ENCODE measurements at regions not wholly inside any gene's neighbourhood (a gene's known extent, or its start where the extent isn't known, plus 50 kb on each side); places are given as distances from the start of the nearest gene placed in this dataset.

- no peak for DNase-seq
- Histone ChIP-seq H3K9me3 (ENCODE audit: control insufficient read depth in 1 of 2, low read length in 2 of 2) (no peaks in the 10 kb centered on the region), H3K36me3 (ENCODE audit: insufficient read depth, low read length) (no peaks in the 10 kb centered on the region), H3K27ac (ENCODE audit: low read depth, low read length) (no peak overlapping the region), H3K4me3 (ENCODE audit: low read length in 2 of 2) (no peak overlapping the region), H3K4me1 (ENCODE audit: insufficient read depth, low read length) (no peaks in the 10 kb centered on the region), H3K27me3 (ENCODE audit: insufficient read depth, low read length) (no peaks in the 10 kb centered on the region)
- ChIA-PET CTCF (ENCODE audit: partially characterized antibody) (no interaction called here), POLR2A (ENCODE audit: partially characterized antibody) (no interaction called here)
- H3K4me3 Mint-ChIP-seq: no peak overlapping the region
- peaks cover 0 to 2% (median 0%) of the 10 kb centered on the region in 8 donors for H3K9me3 Mint-ChIP-seq
- H3K27me3 Mint-ChIP-seq: peaks cover 0 to 2% of the 10 kb centered on the region in 2 donors
- no peak overlapping the region for H3K27ac Mint-ChIP-seq
- no peaks in the 10 kb centered on the region for H3K4me1 Mint-ChIP-seq
- H3K36me3 Mint-ChIP-seq: no peaks in the 10 kb centered on the region
- intact Hi-C loops (cut with micrococcal nuclease): no loop called here
These were observed 151.2 kb upstream of the TLL1 start for GRCh38 chr4:165721815-165722214.

- peaks cover 0 to 2% (median 0%) of the 10 kb centered on the region in 8 donors for H3K9me3 Mint-ChIP-seq
- intact Hi-C loops (cut with micrococcal nuclease): no loop called here
- ChIA-PET CTCF (ENCODE audit: partially characterized antibody) (interaction anchor here (0.5 kb wide), 1 partner anchor 243 kb away, joined by 3 read pairs; no protein-coding TSS in a partner anchor), POLR2A (ENCODE audit: partially characterized antibody) (no interaction called here)
- H3K27ac Mint-ChIP-seq: no peak overlapping the region
- H3K4me1 ChIP-seq (ENCODE audit: insufficient read depth, low read length): no peaks in the 10 kb centered on the region
- no peak overlapping the region for H3K27ac ChIP-seq (ENCODE audit: low read depth, low read length)
- H3K9me3 ChIP-seq (ENCODE audit: control insufficient read depth in 1 of 2, low read length in 2 of 2): no peaks in the 10 kb centered on the region
- DNase-seq: no peak
- no peaks in the 10 kb centered on the region for H3K27me3 ChIP-seq (ENCODE audit: insufficient read depth, low read length)
- H3K4me3 Mint-ChIP-seq: no peak overlapping the region
- H3K36me3 ChIP-seq (ENCODE audit: insufficient read depth, low read length): no peaks in the 10 kb centered on the region
- H3K36me3 Mint-ChIP-seq: no peaks in the 10 kb centered on the region
- peaks cover 0 to 2% of the 10 kb centered on the region in 2 donors for H3K27me3 Mint-ChIP-seq
- H3K4me1 Mint-ChIP-seq: no peaks in the 10 kb centered on the region
- H3K4me3 ChIP-seq (ENCODE audit: low read length in 2 of 2): no peak overlapping the region
These were observed 149.8 kb upstream of the TLL1 start for GRCh38 chr4:165723051-165723795.

- Mint-ChIP-seq H3K27ac (no peak overlapping the region), H3K4me3 (no peak overlapping the region), H3K9me3 (peaks cover 0 to 2% (median 0%) of the 10 kb centered on the region in 8 donors), H3K36me3 (no peaks in the 10 kb centered on the region), H3K27me3 (peaks cover 0 to 2% of the 10 kb centered on the region in 2 donors), H3K4me1 (no peaks in the 10 kb centered on the region)
- Histone ChIP-seq H3K9me3 (ENCODE audit: control insufficient read depth in 1 of 2, low read length in 2 of 2) (no peaks in the 10 kb centered on the region), H3K4me1 (ENCODE audit: insufficient read depth, low read length) (no peaks in the 10 kb centered on the region), H3K27me3 (ENCODE audit: insufficient read depth, low read length) (no peaks in the 10 kb centered on the region), H3K4me3 (ENCODE audit: low read length in 2 of 2) (no peak overlapping the region), H3K27ac (ENCODE audit: low read depth, low read length) (no peak overlapping the region), H3K36me3 (ENCODE audit: insufficient read depth, low read length) (no peaks in the 10 kb centered on the region)
- DNase-seq: no peak
- ChIA-PET CTCF (ENCODE audit: partially characterized antibody) (no interaction called here), POLR2A (ENCODE audit: partially characterized antibody) (no interaction called here)
- intact Hi-C loops (cut with micrococcal nuclease): no loop called here
These were observed 148.3 kb upstream of the TLL1 start for GRCh38 chr4:165724786-165725185.

- no peaks in the 10 kb centered on the region for H3K36me3 ChIP-seq (ENCODE audit: insufficient read depth, low read length)
- POLR2A ChIA-PET (ENCODE audit: partially characterized antibody): no interaction called here
- DNase-seq: no peak
- H3K4me3 ChIP-seq (ENCODE audit: low read length in 2 of 2): no peak overlapping the region
- Mint-ChIP-seq H3K27me3 (peaks cover 0 to 2% of the 10 kb centered on the region in 2 donors), H3K36me3 (no peaks in the 10 kb centered on the region), H3K27ac (no peak overlapping the region), H3K4me3 (no peak overlapping the region), H3K9me3 (peaks cover 0 to 2% (median 0%) of the 10 kb centered on the region in 8 donors), H3K4me1 (no peaks in the 10 kb centered on the region)
- no peak overlapping the region for H3K27ac ChIP-seq (ENCODE audit: low read depth, low read length)
- intact Hi-C loops (cut with micrococcal nuclease): no loop called here
- no peaks in the 10 kb centered on the region for H3K4me1 ChIP-seq (ENCODE audit: insufficient read depth, low read length)
- CTCF ChIA-PET (ENCODE audit: partially characterized antibody): no interaction called here
- H3K9me3 ChIP-seq (ENCODE audit: control insufficient read depth in 1 of 2, low read length in 2 of 2): no peaks in the 10 kb centered on the region
- H3K27me3 ChIP-seq (ENCODE audit: insufficient read depth, low read length): no peaks in the 10 kb centered on the region
These were observed 147.7 kb upstream of the TLL1 start for GRCh38 chr4:165725352-165725751.

GRCh38 chr4:165726831-165727230 lies 146.2 kb upstream of the TLL1 start:
- CTCF ChIA-PET (ENCODE audit: partially characterized antibody): interaction anchor here (1.0 kb wide), 1 partner anchor 12 kb away, joined by 3 read pairs; no protein-coding TSS in a partner anchor
- intact Hi-C loops (cut with micrococcal nuclease): no loop called here
- peaks cover 0 to 2% of the 10 kb centered on the region in 2 donors for H3K27me3 Mint-ChIP-seq
- POLR2A ChIA-PET (ENCODE audit: partially characterized antibody): no interaction called here
- Histone ChIP-seq H3K4me1 (ENCODE audit: insufficient read depth, low read length) (no peaks in the 10 kb centered on the region), H3K9me3 (ENCODE audit: control insufficient read depth in 1 of 2, low read length in 2 of 2) (no peaks in the 10 kb centered on the region), H3K27me3 (ENCODE audit: insufficient read depth, low read length) (no peaks in the 10 kb centered on the region), H3K36me3 (ENCODE audit: insufficient read depth, low read length) (no peaks in the 10 kb centered on the region), H3K4me3 (ENCODE audit: low read length in 2 of 2) (no peak overlapping the region), H3K27ac (ENCODE audit: low read depth, low read length) (no peak overlapping the region)
- no peaks in the 10 kb centered on the region for H3K4me1 Mint-ChIP-seq
- peaks cover 0 to 2% (median 0%) of the 10 kb centered on the region in 8 donors for H3K9me3 Mint-ChIP-seq
- H3K27ac Mint-ChIP-seq: no peak overlapping the region
- H3K36me3 Mint-ChIP-seq: no peaks in the 10 kb centered on the region
- no peak overlapping the region for H3K4me3 Mint-ChIP-seq
- DNase-seq: no peak

GRCh38 chr4:165737309-165737972 lies 135.6 kb upstream of the TLL1 start:
- Mint-ChIP-seq H3K9me3 (peaks cover 0 to 3% (median 0%) of the 10 kb centered on the region in 8 donors), H3K36me3 (no peaks in the 10 kb centered on the region), H3K27ac (no peak overlapping the region), H3K4me1 (no peaks in the 10 kb centered on the region), H3K27me3 (no peaks in the 10 kb centered on the region), H3K4me3 (no peak overlapping the region)
- H3K27me3 ChIP-seq (ENCODE audit: insufficient read depth, low read length): no peaks in the 10 kb centered on the region
- POLR2A ChIA-PET (ENCODE audit: partially characterized antibody): no interaction called here
- CTCF ChIA-PET (ENCODE audit: partially characterized antibody): no interaction called here
- H3K27ac ChIP-seq (ENCODE audit: low read depth, low read length): no peak overlapping the region
- H3K9me3 ChIP-seq (ENCODE audit: control insufficient read depth in 1 of 2, low read length in 2 of 2): no peaks in the 10 kb centered on the region
- DNase-seq: no peak
- no peaks in the 10 kb centered on the region for H3K36me3 ChIP-seq (ENCODE audit: insufficient read depth, low read length)
- no peak overlapping the region for H3K4me3 ChIP-seq (ENCODE audit: low read length in 2 of 2)
- intact Hi-C loops (cut with micrococcal nuclease): no loop called here
- no peaks in the 10 kb centered on the region for H3K4me1 ChIP-seq (ENCODE audit: insufficient read depth, low read length)

GRCh38 chr4:165738571-165738970 lies 134.5 kb upstream of the TLL1 start:
- CTCF ChIA-PET (ENCODE audit: partially characterized antibody): no interaction called here
- Mint-ChIP-seq H3K27me3 (no peaks in the 10 kb centered on the region), H3K36me3 (no peaks in the 10 kb centered on the region)

More at GRCh38 chr4:165738571-165738970, 134.5 kb upstream of the TLL1 start:
- no peaks in the 10 kb centered on the region for H3K36me3 ChIP-seq (ENCODE audit: insufficient read depth, low read length)
- Mint-ChIP-seq H3K9me3 (peaks cover 0 to 2% (median 0%) of the 10 kb centered on the region in 8 donors), H3K27ac (no peak overlapping the region), H3K4me3 (no peak overlapping the region), H3K4me1 (no peaks in the 10 kb centered on the region)
- intact Hi-C loops (cut with micrococcal nuclease): no loop called here
- DNase-seq: no peak
- POLR2A ChIA-PET (ENCODE audit: partially characterized antibody): no interaction called here
- H3K27me3 ChIP-seq (ENCODE audit: insufficient read depth, low read length): no peaks in the 10 kb centered on the region
- H3K4me1 ChIP-seq (ENCODE audit: insufficient read depth, low read length): no peaks in the 10 kb centered on the region
- no peak overlapping the region for H3K4me3 ChIP-seq (ENCODE audit: low read length in 2 of 2)
- H3K9me3 ChIP-seq (ENCODE audit: control insufficient read depth in 1 of 2, low read length in 2 of 2): no peaks in the 10 kb centered on the region
- H3K27ac ChIP-seq (ENCODE audit: low read depth, low read length): no peak overlapping the region

All from CD4-positive, alpha-beta memory T cell (primary cell).